ENCODE measurements at regions not wholly inside any gene's neighbourhood (a gene's known extent, or its start where the extent isn't known, plus 50 kb on each side); places are given as distances from the start of the nearest gene placed in this dataset.

GRCh38 chr9:135016037-135016640 is 71.3 kb upstream of the OLFM1 start:
- TF ChIP-seq CTCF (IDR thresholded peaks at IDR 0.05) = no peak
- no peak for TF ChIP-seq POLR2A (IDR thresholded peaks at IDR 0.05)
